Hepatocyte (in vitro differentiated cells): ENCODE measurements at regions not wholly inside any gene's neighbourhood (a gene's known extent, or its start where the extent isn't known, plus 50 kb on each side); places are given as distances from the start of the nearest gene placed in this dataset.
"Not testable (repeated sequence)": the region's sequence is repeated elsewhere in the genome, so short reads cannot be mapped to it uniquely, and the experiment has no call there.

ENCODE experiments used
- DNase-seq: peaks from one replicate; pipeline ENCODE4 v3.0.0-alpha.2; 2016; ENCODE audit warnings: low spot score
- H2AFZ ChIP-seq: fragments of 200-600 bp; sonication (generic); 2 replicates; pipeline ENCODE4 v1.6.0; 2016; ENCODE audit warnings: antibody characterized with exemption, mild to moderate bottlenecking
- H3K27ac ChIP-seq: fragments of 200-600 bp; sonication (generic); 2 replicates; pipeline ENCODE4 v1.5.1; 2016; ENCODE audit warnings: mild to moderate bottlenecking
- H3K27me3 ChIP-seq: fragments of 200-600 bp; sonication (generic); 2 replicates; pipeline ENCODE4 v1.6.1; 2016
- H3K36me3 ChIP-seq: fragments of 200-600 bp; sonication (generic); replicated peaks from 2 replicates; pipeline ENCODE4 v1.5.1; 2016; ENCODE audit warnings: low read depth; ENCODE audit not compliant: insufficient read depth
- H3K4me1 ChIP-seq: fragments of 200-600 bp; sonication (generic); 2 replicates; pipeline ENCODE4 v1.5.1; 2016; ENCODE audit warnings: mild to moderate bottlenecking, moderate library complexity; ENCODE audit not compliant: insufficient read depth
- H3K4me2 ChIP-seq: fragments of 200-600 bp; sonication (generic); 2 replicates; pipeline ENCODE4 v1.6.0; 2016
- H3K4me3 ChIP-seq: fragments of 200-600 bp; sonication (generic); 2 replicates; pipeline ENCODE4 v1.5.1; 2016; ENCODE audit warnings: mild to moderate bottlenecking
- H3K79me2 ChIP-seq: fragments of 200-600 bp; sonication (generic); 2 replicates; pipeline ENCODE4 v1.6.0; 2017; ENCODE audit warnings: mild to moderate bottlenecking
- H3K9me2 ChIP-seq: fragments of 200-600 bp; sonication (generic); replicated peaks from 2 replicates; pipeline ENCODE4 v1.6.0; 2017; ENCODE audit warnings: mild to moderate bottlenecking; ENCODE audit not compliant: insufficient read depth
- H3K9me3 ChIP-seq: fragments of 200-600 bp; sonication (generic); 2 replicates; pipeline ENCODE4 v1.5.1; 2016; ENCODE audit warnings: low read depth, mild to moderate bottlenecking
- H4K20me1 ChIP-seq: fragments of 200-600 bp; sonication (generic); 2 replicates; pipeline ENCODE4 v1.6.0; 2016; ENCODE audit warnings: mild to moderate bottlenecking; ENCODE audit not compliant: insufficient read depth, poor library complexity, severe bottlenecking
- CTCF ChIP-seq: fragments of 200-600 bp; sonication (generic); IDR thresholded peaks from 2 replicates; pipeline ENCODE4 v1.5.1; 2016; ENCODE audit warnings: antibody characterized with exemption, mild to moderate bottlenecking; ENCODE audit not compliant: poor library complexity
- EZH2 ChIP-seq: fragments of 200-600 bp; sonication (generic); IDR thresholded peaks from 2 replicates; pipeline ENCODE4 v1.6.1; 2016; ENCODE audit warnings: antibody characterized with exemption, mild to moderate bottlenecking, borderline replicate concordance
- EZH2phosphoT487 ChIP-seq: fragments of 200-600 bp; sonication (generic); IDR thresholded peaks from one replicate; pipeline ENCODE4 v1.6.1; 2018; ENCODE audit warnings: antibody characterized with exemption, mild to moderate bottlenecking, low read depth, moderate library complexity; ENCODE audit not compliant: unreplicated experiment, severe bottlenecking
- WGBS: methylation state at CpG from one replicate; pipeline ENCODE4 v1.1.6; 2016; ENCODE audit warnings: low lambda C conversion rate; ENCODE audit errors: missing lambda C conversion rate; 5-methylcytosine and 5-hydroxymethylcytosine counted together

- H2AFZ ChIP-seq: peak overlapping the region; percentile 43
- H3K9me3 ChIP-seq: no peaks in the 10 kb centered on the region
These were observed 206.4 kb downstream of the C9orf50 start for GRCh38 chr9:129414377-129414992.

GRCh38 chr9:129413537-129414376, 207.1 kb downstream of the C9orf50 start:
- WGBS: 4% methylated on average over 32 of the region's 84 CpGs
- Histone ChIP-seq H3K79me2 (no peaks in the 10 kb centered on the region), H2AFZ (peak overlapping the region; percentile 43), H3K9me2 (no peaks in the 10 kb centered on the region), H3K4me3 (peak overlapping the region; percentile 51), H3K36me3 (no peaks in the 10 kb centered on the region), H3K9me3 (no peaks in the 10 kb centered on the region), H3K4me2 (peak overlapping the region; percentile 91), H3K27ac (peak overlapping the region; percentile 100), H4K20me1 (no peaks in the 10 kb centered on the region), H3K27me3 (no peaks in the 10 kb centered on the region), H3K4me1 (peaks cover 52% of the 10 kb centered on the region)
- DNase-seq: peak; percentile 100
- TF ChIP-seq CTCF: no peak
- TF ChIP-seq EZH2phosphoT487: no peak
- TF ChIP-seq EZH2: no peak

More at GRCh38 chr9:129414377-129414992, 206.4 kb downstream of the C9orf50 start:
- Histone ChIP-seq H3K79me2 (no peaks in the 10 kb centered on the region), H3K27me3 (no peaks in the 10 kb centered on the region), H3K36me3 (no peaks in the 10 kb centered on the region), H3K27ac (peak overlapping the region; percentile 100), H3K4me1 (peaks cover 47% of the 10 kb centered on the region), H3K4me2 (peak overlapping the region; percentile 87), H3K4me3 (peak overlapping the region; percentile 19), H4K20me1 (no peaks in the 10 kb centered on the region), H3K9me2 (no peaks in the 10 kb centered on the region)
- WGBS: 15% methylated on average over 21 of the region's 31 CpGs
- peak; percentile 84 for DNase-seq
- no peak for TF ChIP-seq CTCF
- TF ChIP-seq EZH2phosphoT487: no peak
- TF ChIP-seq EZH2: no peak

GRCh38 chr9:129412814-129413536, 207.9 kb downstream of the C9orf50 start:
- no peak for TF ChIP-seq CTCF
- no peak for TF ChIP-seq EZH2
- TF ChIP-seq EZH2phosphoT487: no peak
- DNase-seq: peak; percentile 89
- 14% methylated on average over 10 of the region's 49 CpGs for WGBS
- H3K9me2 ChIP-seq: no peaks in the 10 kb centered on the region
- H2AFZ ChIP-seq: peak overlapping the region; percentile 2
- H3K4me1 ChIP-seq: peaks cover 59% of the 10 kb centered on the region
- no peaks in the 10 kb centered on the region for H3K27me3 ChIP-seq
- H3K4me3 ChIP-seq: peak overlapping the region; percentile 51
- no peaks in the 10 kb centered on the region for H4K20me1 ChIP-seq
- H3K27ac ChIP-seq: peak overlapping the region; percentile 100
- no peaks in the 10 kb centered on the region for H3K9me3 ChIP-seq
- H3K79me2 ChIP-seq: no peaks in the 10 kb centered on the region
- peak overlapping the region; percentile 91 for H3K4me2 ChIP-seq
- H3K36me3 ChIP-seq: no peaks in the 10 kb centered on the region

GRCh38 chr9:129412176-129412813, 208.6 kb downstream of the C9orf50 start:
- H3K9me2 ChIP-seq, H3K4me3 ChIP-seq, DNase-seq, H3K9me3 ChIP-seq, H4K20me1 ChIP-seq, H3K36me3 ChIP-seq, H3K79me2 ChIP-seq, H3K27me3 ChIP-seq: not testable (repeated sequence)
- H3K4me2 ChIP-seq: peak overlapping the region; percentile 91
- peak overlapping the region; percentile 100 for H3K27ac ChIP-seq
- 78% methylated on average over 11 of the region's 11 CpGs for WGBS
- H3K4me1 ChIP-seq: peaks cover 64% of the 10 kb centered on the region
- H2AFZ ChIP-seq: peak overlapping the region; percentile 2
